Panc1 (cell line): ENCODE measurements at regions not wholly inside any gene's neighbourhood (a gene's known extent, or its start where the extent isn't known, plus 50 kb on each side); places are given as distances from the start of the nearest gene placed in this dataset.

ENCODE experiments used
- ATAC-seq: fragments of 200-7000 bp; cut with Tn5 transposase; 2 replicates; pipeline ENCODE4 v1.9.1; 2020; ENCODE audit warnings: mild to moderate bottlenecking, moderate library complexity
- BruUV-seq: library from RNA; stranded (reverse); fragments of 400-500 nt; replicated peaks from 2 replicates; lab custom pipeline; 2021; lab: Mats Ljungman, UMichigan
- CTCF ChIA-PET: fragments of 300-600 bp; sonication (Branson Sonifier 250); formaldehyde crosslinking; loops from one replicate; lab custom pipeline; 2022; ENCODE audit warnings: antibody characterized with exemption; lab: Charles Lee
- POLR2A ChIA-PET: fragments of 300-600 bp; sonication (Branson Sonifier 250); formaldehyde crosslinking; loops from one replicate; lab custom pipeline; 2022; ENCODE audit warnings: antibody characterized with exemption; lab: Charles Lee
- DNase-seq: peaks from one replicate; pipeline ENCODE4 v3.0.0-alpha.2; 2010; ENCODE audit warnings: low read depth, low spot score
- H3K27ac ChIP-seq: 2 replicates; pipeline ENCODE4 v1.5.1; 2011; ENCODE audit warnings: mild to moderate bottlenecking, low read length, inconsistent platforms
- H3K27me3 ChIP-seq: fragments of 200-500 bp; sonication (Bioruptor generic); 2 replicates; pipeline ENCODE4 v1.6.0; 2014; ENCODE audit warnings: low read length, inconsistent platforms; ENCODE audit not compliant: control insufficient read depth, insufficient read depth
- H3K36me3 ChIP-seq: fragments of 200-500 bp; sonication (Bioruptor generic); 2 replicates; pipeline ENCODE4 v1.5.1; 2014; ENCODE audit warnings: inconsistent platforms, mild to moderate bottlenecking, low read length, moderate library complexity; ENCODE audit not compliant: control insufficient read depth, insufficient read depth
- H3K4me1 ChIP-seq: 2 replicates; pipeline ENCODE4 v1.5.1; 2011; ENCODE audit warnings: inconsistent platforms, mild to moderate bottlenecking, low read length, moderate library complexity; ENCODE audit not compliant: control insufficient read depth, insufficient read depth
- H3K4me3 ChIP-seq, 2 experiments: 2 replicates each; pipeline ENCODE4 v1.5.1; 2011 to 2012; ENCODE audit warnings: low read depth in 2 of 2, low read length in 2 of 2, mild to moderate bottlenecking in 2 of 2, inconsistent platforms in 1 of 2, moderate library complexity in 1 of 2
- H3K9me3 ChIP-seq: fragments of 200-500 bp; sonication (Bioruptor generic); 2 replicates; pipeline ENCODE4 v1.5.1; 2014; ENCODE audit warnings: low read depth, mild to moderate bottlenecking, inconsistent platforms, low read length, moderate library complexity; ENCODE audit not compliant: control insufficient read depth, insufficient read depth
- CTCF ChIP-seq: fragments of 450-650 bp; IDR thresholded peaks from 2 replicates; pipeline ENCODE4 v1.5.1; 2017; ENCODE audit warnings: mild to moderate bottlenecking
- POLR2AphosphoS5 ChIP-seq: IDR thresholded peaks from 2 replicates; pipeline ENCODE4 v1.6.1; 2012; ENCODE audit warnings: mild to moderate bottlenecking, low read depth, low read length, moderate library complexity
- REST ChIP-seq, 2 experiments: IDR thresholded peaks; 2 replicates each; pipeline ENCODE4 v1.6.1; 2011 to 2012; ENCODE audit warnings: low read depth in 2 of 2, control low read depth in 1 of 2, low read length in 1 of 2, mild to moderate bottlenecking in 1 of 2, moderate library complexity in 1 of 2; ENCODE audit not compliant: insufficient read depth in 1 of 2
- SIN3A ChIP-seq: IDR thresholded peaks from 2 replicates; pipeline ENCODE4 v1.6.1; 2012; ENCODE audit warnings: low read depth, mild to moderate bottlenecking, low read length, moderate library complexity, borderline replicate concordance; ENCODE audit not compliant: insufficient read depth
- TCF7L2 ChIP-seq: IDR thresholded peaks from 2 replicates; pipeline ENCODE4 v1.6.1; 2011; ENCODE audit warnings: mild to moderate bottlenecking, low read depth, low read length, inconsistent platforms
- in situ Hi-C: cut with HindIII; loops from 2 replicates; pipeline ENCODE4 v1.10.0; 2016; ENCODE audit warnings: low sequenced_read_pairs, low pct_unique_long_range_greater_than_20kb
- intact Hi-C: fragments of 100-400 bp; cut with micrococcal nuclease; formaldehyde crosslinking; loops from one replicate; pipeline ENCODE4 v1.10.0; 2022; ENCODE audit not compliant: unreplicated experiment

- DNase-seq (no peak), ATAC-seq (no peak)
- Histone ChIP-seq H3K4me3 (no peak overlapping the region), H3K27ac (no peak overlapping the region), H3K27me3 (peaks cover 3% of the 10 kb centered on the region; the same call in 1 of the 2 replicates), H3K36me3 (no peaks in the 10 kb centered on the region), H3K4me1 (no peaks in the 10 kb centered on the region), H3K9me3 (no peaks in the 10 kb centered on the region)
- CTCF ChIA-PET: no interaction called here
- no TSS peak for BruUV-seq
- intact Hi-C loops: no loop called here
- in situ Hi-C loops: no loop called here
- TF ChIP-seq POLR2AphosphoS5 (no peak), CTCF (no peak), SIN3A (no peak), TCF7L2 (no peak), REST (IDR thresholded peaks at IDR 0.05; ENCODE audit: insufficient read depth in 1 of 2, low read depth in 2 of 2, low read length in 1 of 2) (no peak)
- POLR2A ChIA-PET: no interaction called here
These were observed 161.2 kb upstream of the RGMA start for GRCh38 chr15:93250209-93250608.

GRCh38 chr15:93249623-93250022 is 160.6 kb upstream of the RGMA start:
- ATAC-seq (no peak), DNase-seq (no peak)
- Histone ChIP-seq H3K9me3 (no peaks in the 10 kb centered on the region), H3K27me3 (peaks cover 3% of the 10 kb centered on the region; the same call in 1 of the 2 replicates), H3K4me1 (no peaks in the 10 kb centered on the region), H3K27ac (no peak overlapping the region), H3K36me3 (no peaks in the 10 kb centered on the region), H3K4me3 (no peak overlapping the region)
- ChIA-PET POLR2A (no interaction called here), CTCF (no interaction called here)
- intact Hi-C loops (no loop called here), in situ Hi-C loops (no loop called here)
- TF ChIP-seq SIN3A (no peak), TCF7L2 (no peak), CTCF (no peak), REST (IDR thresholded peaks at IDR 0.05; ENCODE audit: insufficient read depth in 1 of 2, low read depth in 2 of 2, low read length in 1 of 2) (no peak), POLR2AphosphoS5 (no peak)
- no TSS peak for BruUV-seq
